RKO (cell line): ENCODE measurements at regions not wholly inside any gene's neighbourhood (a gene's known extent, or its start where the extent isn't known, plus 50 kb on each side); places are given as distances from the start of the nearest gene placed in this dataset.
A peak's percentile ranks its signal among the peaks of the same experiment; 100 is the strongest.

Source experiments
- DNase-seq: peaks from one replicate; pipeline ENCODE4 v3.0.0-alpha.2; 2016; ENCODE audit warnings: low spot score

DNA sequence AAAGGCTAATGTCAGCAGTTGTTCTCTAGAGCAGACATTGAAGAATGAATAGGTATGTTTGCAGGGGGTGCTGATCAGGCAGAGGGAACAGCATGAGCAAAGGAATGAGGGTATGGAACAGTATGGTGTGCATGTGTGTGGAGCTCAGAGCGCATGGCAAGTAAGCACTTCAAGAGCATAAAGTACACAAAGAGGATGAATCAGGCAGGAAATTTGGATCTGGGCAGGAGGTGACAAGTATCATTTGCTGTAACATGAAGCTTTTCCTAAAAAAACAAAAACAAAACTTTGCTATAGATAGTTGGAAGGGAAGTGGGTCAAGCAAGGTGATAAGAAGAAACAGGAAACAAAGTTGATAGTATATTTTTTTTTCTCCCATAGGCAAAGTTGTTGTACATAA is 746.8 kb downstream of the HDGFL1 start:
- DNase-seq = no peak

DNA sequence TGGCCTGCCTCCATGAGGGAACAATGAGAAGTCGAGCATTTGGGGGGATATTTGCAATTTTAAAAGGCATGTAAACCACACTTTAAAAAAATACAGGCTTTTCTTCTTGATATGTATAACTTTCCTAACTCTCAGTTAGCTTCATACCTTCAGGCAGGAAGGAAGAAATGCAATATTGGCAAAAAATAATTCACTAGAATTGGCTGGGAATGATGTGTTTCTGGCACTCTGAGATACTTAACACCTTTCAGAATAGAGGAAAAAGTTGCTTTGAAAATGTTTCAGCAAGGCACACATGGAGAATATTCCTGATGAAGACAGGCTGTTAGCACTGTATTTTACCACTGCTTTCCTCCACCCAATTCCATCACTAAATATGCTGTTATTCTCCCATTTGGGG is 747.6 kb downstream of the HDGFL1 start:
- DNase-seq = no peak

DNA sequence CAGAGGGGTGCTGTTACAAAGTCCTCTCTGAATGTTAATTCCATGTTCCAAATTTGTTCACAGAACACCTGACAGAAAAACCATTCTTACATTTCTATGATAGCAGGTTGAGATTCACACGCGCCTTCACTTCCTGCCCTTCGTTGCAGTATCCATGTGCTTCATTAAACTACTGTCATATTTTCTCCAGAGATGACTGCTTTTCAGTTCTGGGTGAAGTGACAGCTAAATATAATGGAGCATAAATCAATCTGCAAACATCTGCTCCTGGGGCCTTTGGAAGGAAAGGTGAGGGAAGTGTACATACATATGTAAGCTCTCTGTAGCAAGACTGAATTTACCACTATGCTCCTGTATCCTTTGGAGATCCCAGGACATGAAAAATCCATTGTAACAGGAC is 750.2 kb downstream of the HDGFL1 start:
- DNase-seq = no peak

DNA sequence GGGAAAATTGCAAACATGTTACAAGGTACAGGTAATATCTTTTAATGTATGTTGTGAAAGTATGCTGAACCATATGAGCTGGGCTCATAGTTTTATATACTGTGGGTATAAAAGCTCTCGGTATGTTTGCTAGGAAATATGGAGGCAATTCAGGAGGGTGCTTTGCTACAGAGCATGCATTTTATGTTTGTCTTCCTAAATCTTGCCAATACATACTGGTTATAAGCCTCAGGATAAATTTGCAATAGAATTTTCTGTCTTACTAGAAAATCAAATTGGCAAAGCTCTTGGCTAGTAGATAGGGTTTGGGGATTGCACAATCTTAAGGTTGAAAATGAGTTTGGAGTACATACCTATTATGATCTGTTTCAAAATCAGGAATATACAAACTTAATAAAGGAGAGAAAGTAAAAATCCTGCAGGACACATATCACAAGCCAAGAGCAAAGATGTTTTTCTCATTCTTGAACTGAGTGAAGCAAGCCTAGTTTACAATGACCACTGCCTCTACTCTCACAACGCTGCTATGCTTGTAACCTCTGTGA is 751.2 kb downstream of the HDGFL1 start:
- no peak for DNase-seq

DNA sequence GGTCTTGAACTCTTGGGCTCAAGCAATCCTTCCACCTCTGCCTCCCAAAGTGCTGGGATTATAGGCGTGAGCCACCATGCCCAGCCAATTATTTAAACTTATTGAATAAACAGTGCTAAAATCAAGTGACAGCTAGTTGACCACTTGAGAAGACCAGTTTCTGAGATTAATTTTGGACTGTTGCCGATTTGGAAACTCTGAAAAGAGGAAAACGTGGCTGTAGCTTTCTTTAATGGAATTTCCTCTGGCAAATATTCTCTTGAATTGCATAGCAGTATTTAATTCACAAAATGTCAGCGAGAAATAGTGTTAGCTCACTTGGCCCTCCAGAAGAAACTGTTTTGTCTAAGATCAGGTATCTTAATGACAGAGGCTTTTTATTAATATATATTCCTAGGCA is 754.5 kb downstream of the HDGFL1 start:
- no peak for DNase-seq

DNA sequence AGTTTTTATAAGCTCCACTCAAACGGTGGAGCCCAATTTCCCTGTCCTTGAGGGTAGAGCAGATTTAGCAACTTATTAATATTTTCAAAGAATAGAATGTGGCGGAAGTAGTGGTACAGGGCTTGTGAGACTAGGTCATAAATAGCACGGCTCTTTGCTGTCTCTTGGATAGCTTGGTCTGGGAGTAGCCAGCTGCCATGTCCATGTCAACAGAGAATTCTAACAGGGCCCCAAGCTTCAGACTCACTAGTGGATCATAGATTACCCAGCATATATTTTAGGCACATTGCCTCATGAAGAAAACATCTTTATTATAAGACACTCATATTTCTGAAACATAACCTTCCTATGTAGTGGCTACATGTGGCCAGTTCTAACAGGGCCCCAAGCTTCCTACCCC is 755.7 kb downstream of the HDGFL1 start:
- no peak for DNase-seq

DNA sequence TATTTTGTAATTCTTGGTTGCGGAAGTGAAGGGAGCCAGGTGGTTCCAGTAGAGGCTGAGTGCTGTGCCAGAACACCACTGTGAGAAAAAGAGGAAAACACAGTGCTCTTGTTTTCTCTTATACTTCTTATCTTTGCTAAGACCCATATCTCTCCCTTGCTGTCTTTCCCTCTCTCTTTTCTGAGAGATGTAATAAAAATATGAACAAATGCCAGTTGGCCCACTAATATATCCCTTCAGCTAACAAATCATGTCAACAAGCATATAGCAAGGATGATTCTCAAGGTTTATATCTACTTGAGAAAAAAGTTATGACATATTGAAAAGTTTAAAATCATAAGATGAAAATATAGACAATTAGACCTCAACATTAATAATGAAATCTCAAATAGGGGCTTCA is 758.3 kb downstream of the HDGFL1 start:
- DNase-seq = no peak

DNA sequence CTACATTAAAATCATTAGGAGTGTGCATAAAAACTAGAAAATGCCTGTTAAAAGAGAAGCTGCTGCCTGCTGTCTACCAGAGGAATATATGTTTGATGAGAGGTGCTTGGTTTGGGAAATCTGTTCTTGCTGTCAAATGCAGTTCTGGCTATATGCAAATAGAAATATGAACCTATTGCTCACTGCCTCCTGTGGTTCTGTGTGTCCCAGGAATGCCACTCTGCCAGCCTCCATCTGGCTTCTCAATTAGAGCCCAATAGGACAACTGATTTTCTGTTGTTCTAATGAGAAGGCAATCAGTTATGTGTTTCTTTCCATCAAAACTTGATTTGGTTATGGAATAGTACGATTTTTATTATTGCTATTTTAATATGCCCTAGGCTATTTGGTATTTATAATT is 759.7 kb downstream of the HDGFL1 start:
- no peak for DNase-seq

DNA sequence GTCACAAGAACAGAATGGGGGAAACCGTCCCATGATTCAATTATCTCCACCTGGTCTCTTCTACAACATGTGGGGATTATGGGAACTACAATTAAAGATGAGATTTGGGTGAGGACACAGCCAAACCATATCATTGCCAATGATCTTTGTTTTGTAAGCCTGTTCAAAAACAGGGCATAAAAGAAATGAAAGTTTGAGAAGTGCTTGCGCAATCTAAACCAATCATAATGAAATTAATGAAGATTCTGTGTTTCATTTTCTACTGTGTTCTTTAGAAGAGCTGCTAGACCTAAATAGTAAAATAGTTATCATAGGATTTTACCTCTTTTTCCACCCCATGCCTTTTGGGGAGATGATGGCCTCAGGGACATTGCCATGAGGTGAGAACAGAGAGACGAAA is 761.3 kb downstream of the HDGFL1 start:
- no peak for DNase-seq

DNA sequence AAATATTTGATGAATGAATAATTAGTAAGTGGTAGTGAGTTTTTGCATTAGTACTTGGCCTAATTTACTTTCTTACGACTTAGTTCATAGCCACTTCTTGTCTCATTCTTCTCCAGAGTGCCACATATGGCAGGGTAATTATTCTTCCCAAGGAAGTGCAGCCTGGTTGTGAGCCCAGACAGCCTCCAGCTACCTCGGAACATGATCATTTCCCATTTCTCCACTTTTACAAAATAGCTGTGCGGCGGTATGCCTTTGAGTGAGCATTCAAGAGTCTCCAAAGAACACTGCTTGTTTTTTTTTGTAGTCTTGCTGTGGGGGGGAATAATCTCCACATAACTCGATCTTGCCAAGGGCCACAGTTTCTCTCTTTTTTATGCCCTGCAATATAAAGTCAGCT is 765.0 kb downstream of the HDGFL1 start:
- DNase-seq = no peak

DNA sequence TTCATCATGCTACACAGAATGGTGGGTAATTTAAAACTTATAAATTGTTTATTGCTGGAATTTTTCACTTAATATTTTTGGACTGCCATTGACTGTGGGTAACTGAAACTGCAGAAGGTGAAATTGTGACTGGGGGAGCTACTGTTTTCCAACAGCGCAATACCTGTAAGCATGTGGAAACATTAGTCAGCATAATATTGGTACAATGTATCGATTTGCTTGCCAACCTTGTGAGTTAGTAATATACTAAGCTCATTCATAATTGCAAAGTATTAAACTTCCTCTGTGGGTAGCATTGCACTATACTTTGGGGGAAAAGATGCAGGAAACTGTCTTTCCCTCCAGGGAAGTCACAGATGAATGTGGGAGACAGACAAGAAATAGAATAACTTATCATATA is 766.5 kb downstream of the HDGFL1 start:
- no peak for DNase-seq

DNA sequence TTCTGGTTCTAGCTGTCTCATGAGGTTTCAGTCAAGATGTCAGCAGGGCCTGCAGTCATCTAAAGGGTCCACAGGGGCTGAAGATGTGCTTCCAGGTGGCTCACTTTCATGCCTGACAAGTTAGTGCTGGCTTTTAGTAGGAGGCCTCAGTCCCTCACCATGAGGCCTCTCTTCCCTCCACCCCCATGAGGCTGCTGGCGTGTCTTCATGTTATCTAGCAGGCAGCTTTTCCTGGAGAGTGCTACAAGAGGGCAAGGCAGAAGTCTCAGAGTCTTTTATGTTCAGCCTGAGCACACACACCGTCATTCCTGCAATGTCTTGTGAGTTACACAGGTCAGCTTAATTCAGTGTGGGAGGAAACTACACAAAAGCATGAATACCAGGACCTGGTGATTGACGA is 769.9 kb downstream of the HDGFL1 start:
- DNase-seq = no peak

DNA sequence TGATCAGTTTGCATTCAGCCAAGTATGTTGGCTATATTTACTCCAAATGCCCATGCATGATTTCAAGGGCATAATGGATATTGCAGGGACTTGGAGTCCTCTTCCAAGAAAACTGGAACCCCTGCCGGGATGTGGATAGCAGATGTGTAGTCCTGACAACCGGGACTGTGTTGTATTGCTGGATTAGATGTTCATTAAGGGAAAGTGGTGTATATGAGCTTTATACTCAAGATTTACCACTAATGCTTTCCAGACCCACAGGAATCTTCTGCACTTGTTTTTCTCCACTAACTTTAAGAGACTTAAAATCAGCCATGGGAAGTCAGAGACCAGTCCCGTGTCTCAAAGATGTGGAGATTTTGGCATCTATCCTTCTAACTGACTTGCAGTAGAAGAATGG is 770.9 kb downstream of the HDGFL1 start:
- DNase-seq = no peak

DNA sequence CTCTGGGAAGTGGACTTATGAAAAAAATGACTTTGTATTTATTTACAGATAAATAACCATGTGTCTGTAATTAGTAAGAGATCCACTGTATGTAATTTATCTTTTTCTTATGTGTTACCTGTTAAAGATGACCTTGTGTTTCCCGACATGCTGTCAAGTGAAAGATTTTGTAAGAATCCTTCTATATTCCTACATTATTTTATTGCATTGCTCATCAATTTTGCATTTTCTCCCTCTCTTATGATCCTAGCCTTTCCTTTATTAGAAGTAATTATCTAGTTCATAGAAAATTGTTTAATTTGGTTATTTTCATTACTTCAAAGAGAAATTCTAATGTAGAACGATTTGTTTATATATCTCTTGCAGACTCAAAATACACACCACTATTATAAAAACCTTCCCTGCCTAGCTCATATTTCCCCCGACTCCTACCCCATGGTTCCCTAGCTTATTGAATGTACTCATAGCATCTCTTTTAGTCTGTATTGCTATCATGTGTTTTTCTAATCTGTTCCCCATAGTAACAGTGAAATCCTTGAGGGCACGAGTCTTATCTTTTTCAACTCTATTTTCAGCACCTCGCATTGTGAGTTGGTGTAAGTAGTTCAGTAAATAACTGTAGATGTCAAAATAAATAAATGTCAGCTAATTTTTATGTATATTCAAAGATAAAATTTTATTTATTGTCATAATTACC is 774.4 kb downstream of the HDGFL1 start:
- DNase-seq = no peak

DNA sequence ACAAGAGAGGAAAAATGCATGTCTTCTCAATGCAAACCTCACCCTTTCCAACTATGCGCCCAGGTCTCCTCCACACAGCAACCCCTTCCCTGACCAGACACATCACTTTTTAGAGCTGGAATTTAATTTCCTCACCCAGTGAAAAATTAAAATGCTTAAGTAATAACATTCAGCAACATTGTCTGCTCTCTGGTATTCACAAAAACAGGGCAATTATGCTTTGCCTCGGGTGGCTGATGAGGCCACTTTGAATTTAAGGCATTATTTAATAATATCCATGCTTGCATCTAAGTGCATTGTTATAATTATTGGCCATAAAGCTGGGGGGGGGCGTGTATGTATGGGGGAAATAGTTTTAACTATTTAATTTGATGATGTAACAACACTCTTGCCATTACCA is 777.8 kb upstream of the NRSN1 start:
- DNase-seq = no peak

DNA sequence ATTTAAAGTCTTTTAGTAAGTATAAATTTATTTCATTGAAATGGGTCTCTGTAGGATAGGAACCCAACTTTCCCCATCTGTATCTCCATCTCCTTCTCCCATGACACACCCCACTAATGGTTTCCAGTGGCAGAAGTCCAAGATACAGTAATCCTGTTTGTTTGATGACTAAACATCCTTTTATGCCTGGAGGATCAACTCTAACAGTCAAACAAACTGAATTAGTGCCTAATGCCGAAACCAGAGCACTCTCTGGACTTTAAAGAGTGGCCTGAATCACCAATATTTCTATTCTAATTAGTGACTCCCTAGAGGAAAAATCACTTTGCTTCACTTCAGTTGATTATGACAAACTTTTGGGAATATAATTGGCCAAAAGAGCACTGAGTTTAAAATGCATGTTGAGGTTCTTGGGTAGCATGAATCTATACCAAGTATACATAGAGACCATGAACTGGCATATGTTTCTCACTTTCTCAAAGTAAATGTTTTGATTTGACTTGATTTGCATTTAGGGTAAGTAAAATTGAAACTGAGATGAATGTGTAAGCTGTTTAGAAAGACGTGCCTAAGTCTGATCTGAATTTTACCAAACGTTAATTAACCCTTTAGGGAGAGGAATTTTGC is 776.4 kb upstream of the NRSN1 start:
- DNase-seq = peak; percentile 45

DNA sequence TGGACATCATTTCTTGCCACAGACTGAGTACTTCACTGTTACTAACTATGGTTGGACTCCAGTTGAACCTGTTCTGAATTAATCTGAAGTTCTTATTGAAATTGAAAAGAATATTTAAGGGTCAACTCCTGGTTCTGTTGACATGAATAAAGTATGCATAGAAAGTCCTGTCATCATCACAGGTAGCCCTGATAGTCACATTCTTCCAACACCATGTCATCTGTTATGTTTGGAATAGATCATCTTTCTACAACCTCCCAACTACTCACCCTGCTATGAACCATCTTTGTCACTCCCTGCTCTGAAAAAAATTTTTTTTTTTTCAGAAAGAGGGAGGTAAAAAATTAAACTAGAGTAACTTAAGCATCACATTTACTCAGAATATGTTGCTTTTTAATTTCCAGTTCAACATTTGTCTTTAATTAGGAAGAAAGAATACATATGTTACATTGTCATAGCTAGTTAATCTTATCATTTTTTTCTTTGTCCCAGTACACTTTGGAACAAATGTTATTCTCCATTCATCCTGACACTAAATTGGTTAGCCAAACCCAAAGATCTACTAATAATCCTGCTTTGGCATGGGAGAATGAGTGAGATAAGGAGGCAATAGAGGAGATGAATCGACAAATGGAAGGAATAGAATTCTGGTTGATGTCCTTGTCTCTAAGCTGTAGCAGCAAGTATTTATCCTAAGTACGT is 775.1 kb upstream of the NRSN1 start:
- DNase-seq = no peak

DNA sequence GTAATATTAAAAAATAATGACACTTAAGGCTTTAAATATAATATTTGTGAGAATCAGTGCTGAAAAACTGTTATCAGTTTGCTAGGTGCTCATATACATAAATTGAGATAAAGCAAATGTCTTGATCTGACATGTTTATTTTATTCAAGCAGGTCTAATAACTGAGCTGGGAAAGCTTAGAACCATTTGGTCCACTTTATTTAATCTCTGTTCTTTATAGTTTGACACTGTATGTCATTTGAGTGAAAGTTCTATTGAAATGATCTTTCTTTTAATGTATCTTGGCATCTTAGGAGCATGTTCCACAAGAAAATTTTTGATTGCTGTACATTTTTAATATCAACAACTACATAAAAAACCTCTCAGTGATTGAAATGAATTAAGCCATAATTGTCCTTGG is 772.0 kb upstream of the NRSN1 start:
- DNase-seq = no peak

DNA sequence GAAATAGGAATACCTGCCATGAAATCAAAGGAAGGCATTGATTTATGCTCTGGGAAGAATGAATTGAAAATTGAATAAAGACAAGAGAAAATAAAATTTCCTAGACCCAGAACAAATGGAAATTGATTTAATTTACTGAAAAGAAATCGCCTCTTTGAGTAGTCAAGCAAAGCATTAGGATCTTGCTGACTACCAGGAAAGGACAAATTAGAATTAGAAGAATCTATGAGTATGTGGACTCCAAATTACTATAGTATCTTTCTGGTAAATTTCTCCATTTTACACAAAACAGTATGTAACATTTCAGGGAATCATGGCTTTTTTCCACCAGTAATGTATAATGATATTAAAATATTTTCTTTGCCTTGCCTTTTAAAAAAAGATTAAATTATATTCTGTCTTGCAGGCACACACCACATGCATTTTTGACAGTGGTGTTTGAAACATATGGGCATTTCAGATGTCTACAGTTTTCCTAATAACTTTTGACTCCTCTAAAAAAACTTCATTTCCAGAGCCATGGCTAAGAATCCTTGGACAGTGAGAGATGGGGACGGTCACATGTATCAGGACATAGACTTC is 768.7 kb upstream of the NRSN1 start:
- DNase-seq = no peak

DNA sequence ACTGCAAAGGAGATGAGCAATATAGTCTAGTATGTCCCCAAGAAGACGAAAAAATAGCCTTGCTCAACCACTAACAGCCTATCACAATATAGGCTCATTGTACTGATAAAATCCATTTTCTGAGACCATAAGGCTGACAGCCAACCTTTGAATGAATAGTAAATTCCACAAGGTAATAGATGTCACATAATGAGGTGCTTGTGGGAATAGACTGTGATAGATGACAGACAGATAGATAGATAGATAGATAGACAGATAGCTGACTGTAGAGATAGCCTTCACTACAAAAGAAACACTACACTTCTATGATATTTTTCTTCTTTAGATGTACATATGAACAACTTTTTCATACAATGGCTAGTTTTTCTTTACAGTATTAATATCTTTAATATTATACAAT is 760.3 kb upstream of the NRSN1 start:
- no peak for DNase-seq

DNA sequence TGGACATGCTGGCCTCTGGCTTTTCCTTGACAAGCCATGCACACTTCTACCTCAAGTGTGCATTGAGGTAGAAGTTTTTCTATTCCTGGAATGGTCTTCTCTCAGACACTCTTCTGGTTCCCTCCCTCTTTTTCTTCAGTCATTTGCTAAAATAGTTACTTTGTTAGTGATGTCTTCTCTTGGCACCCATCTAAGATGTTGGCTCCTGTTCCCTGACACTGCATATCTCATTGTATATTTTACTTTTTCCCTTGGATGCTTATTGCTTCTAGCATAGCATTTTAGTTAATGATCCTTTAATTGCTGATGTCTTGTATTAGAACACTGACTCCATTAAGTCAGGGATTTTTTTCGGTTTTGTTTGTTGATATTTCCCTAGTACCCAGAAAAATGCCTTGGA is 758.7 kb upstream of the NRSN1 start:
- no peak for DNase-seq

DNA sequence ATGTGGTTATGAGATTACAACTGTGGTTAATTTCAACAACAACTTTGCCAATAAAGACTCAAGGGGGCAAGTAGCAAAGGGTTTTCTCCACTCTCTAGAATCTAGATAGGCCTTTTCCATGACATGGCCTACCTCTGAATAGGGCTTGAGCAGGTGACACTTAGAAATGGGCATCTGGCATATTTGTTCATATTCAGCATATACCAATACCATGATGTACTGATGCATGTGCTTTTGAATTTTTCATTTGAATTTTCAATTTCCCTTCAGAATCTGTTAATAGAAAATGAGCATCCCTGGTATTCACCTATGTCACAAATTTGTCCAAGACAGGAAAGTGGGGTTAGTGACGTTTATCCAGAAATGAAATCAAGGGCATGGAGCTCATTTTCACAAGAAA is 757.5 kb upstream of the NRSN1 start:
- no peak for DNase-seq

DNA sequence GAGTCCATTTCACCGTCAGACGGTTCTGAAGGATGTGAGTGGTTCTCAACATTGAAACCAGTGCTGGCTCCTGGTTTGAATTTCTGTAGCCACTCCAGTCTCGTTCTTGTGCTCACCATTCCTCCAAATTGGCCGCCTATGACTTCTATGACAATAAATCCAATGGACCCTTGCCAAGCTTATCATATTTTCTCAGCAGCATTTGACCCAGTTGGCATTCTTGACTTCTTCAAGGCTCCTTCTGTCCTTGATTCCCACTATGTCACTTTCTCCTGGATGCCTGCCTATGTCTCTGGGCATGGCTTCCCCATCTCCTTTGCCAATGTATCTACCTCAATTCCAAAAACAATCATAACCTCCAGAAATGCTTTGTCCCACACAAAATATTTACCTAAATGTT is 756.0 kb upstream of the NRSN1 start:
- no peak for DNase-seq
